PC-9 (cell line): ENCODE measurements at regions not wholly inside any gene's neighbourhood (a gene's known extent, or its start where the extent isn't known, plus 50 kb on each side); places are given as distances from the start of the nearest gene placed in this dataset.

ENCODE experiments used
- CTCF ChIP-seq: fragments of 200-600 bp; sonication (generic); conservative IDR thresholded peaks from 2 replicates; pipeline ENCODE4 v1.6.1; 2017; ENCODE audit warnings: mixed run types, antibody characterized with exemption, mild to moderate bottlenecking, moderate library complexity
- EZH2 ChIP-seq: fragments of 200-600 bp; sonication (generic); IDR thresholded peaks from 2 replicates; pipeline ENCODE4 v1.8.0; 2017; ENCODE audit warnings: antibody characterized with exemption, low read depth

GRCh38 chr6:21941926-21942325 lies 348.4 kb downstream of the SOX4 start:
- no peak for TF ChIP-seq CTCF
- no peak for TF ChIP-seq EZH2
